ENCODE measurements at regions not wholly inside any gene's neighbourhood (a gene's known extent, or its start where the extent isn't known, plus 50 kb on each side); places are given as distances from the start of the nearest gene placed in this dataset.
"Not testable (repeated sequence)": the region's sequence is repeated elsewhere in the genome, so short reads cannot be mapped to it uniquely, and the experiment has no call there.

GRCh38 chr4:22627851-22628250, 64.9 kb upstream of the GBA3 start:
- not testable (repeated sequence) for TF ChIP-seq CTCF, POLR2A (IDR thresholded peaks at IDR 0.05)

Data from prostate gland (tissue), 2 donors.